ENCODE measurements at regions not wholly inside any gene's neighbourhood (a gene's known extent, or its start where the extent isn't known, plus 50 kb on each side); places are given as distances from the start of the nearest gene placed in this dataset.

GRCh38 chr2:16112251-16112971, 172.1 kb downstream of the MYCN start:
- no peaks in the 10 kb centered on the region for H3K27me3 Mint-ChIP-seq (ENCODE audit: unreplicated experiment)
- DNase-seq (ENCODE audit: low spot score), result no peak
- no peak overlapping the region for H3K27ac Mint-ChIP-seq (ENCODE audit: unreplicated experiment)
- no peaks in the 10 kb centered on the region for H3K36me3 Mint-ChIP-seq (ENCODE audit: low read depth, unreplicated experiment)
- no peaks in the 10 kb centered on the region for H3K4me1 Mint-ChIP-seq (ENCODE audit: unreplicated experiment)
- TF ChIP-seq CTCF (IDR thresholded peaks at IDR 0.05; ENCODE audit: unreplicated experiment), result no peak
- no peaks in the 10 kb centered on the region for H3K9me3 Mint-ChIP-seq (ENCODE audit: unreplicated experiment)
- H3K4me3 Mint-ChIP-seq (ENCODE audit: unreplicated experiment), result no peak overlapping the region

GRCh38 chr2:16111838-16112210, 171.5 kb downstream of the MYCN start:
- Mint-ChIP-seq H3K27ac (ENCODE audit: unreplicated experiment) (no peak overlapping the region), H3K36me3 (ENCODE audit: low read depth, unreplicated experiment) (no peaks in the 10 kb centered on the region), H3K4me3 (ENCODE audit: unreplicated experiment) (no peak overlapping the region), H3K9me3 (ENCODE audit: unreplicated experiment) (no peaks in the 10 kb centered on the region), H3K27me3 (ENCODE audit: unreplicated experiment) (no peaks in the 10 kb centered on the region), H3K4me1 (ENCODE audit: unreplicated experiment) (no peaks in the 10 kb centered on the region)
- no peak for TF ChIP-seq CTCF (IDR thresholded peaks at IDR 0.05; ENCODE audit: unreplicated experiment)
- no peak for DNase-seq (ENCODE audit: low spot score)

DNA sequence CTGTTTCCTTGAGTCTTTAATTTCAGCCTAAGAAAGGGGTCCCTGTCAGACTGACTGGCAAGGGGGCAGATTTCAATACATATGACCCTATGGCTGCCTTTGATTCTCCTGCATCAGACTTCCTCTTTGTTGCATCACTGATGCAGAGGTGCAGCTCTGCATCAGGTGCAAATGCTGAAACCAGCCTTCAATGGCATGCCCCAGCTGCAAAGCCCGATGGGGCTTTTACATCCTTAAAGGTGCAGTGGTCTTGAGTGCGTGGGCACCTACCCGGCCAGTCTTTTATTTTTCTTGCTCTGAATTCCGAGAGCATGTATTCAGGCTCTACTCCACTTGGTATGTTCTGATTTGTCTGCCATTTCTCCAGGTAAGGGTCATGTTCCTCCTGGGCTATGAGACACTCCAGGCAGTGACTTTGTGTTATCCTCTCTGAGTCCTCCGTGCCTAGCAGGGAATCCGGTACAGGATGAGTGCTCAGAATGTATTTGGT, 169.5 kb downstream of the MYCN start:
- no peak for TF ChIP-seq CTCF (IDR thresholded peaks at IDR 0.05; ENCODE audit: unreplicated experiment)
- no peaks in the 10 kb centered on the region for H3K9me3 Mint-ChIP-seq (ENCODE audit: unreplicated experiment)
- no peaks in the 10 kb centered on the region for H3K27me3 Mint-ChIP-seq (ENCODE audit: unreplicated experiment)
- no peak overlapping the region for H3K27ac Mint-ChIP-seq (ENCODE audit: unreplicated experiment)
- peaks cover 13% of the 10 kb centered on the region for H3K4me1 Mint-ChIP-seq (ENCODE audit: unreplicated experiment)
- DNase-seq (ENCODE audit: low spot score), result no peak
- no peaks in the 10 kb centered on the region for H3K36me3 Mint-ChIP-seq (ENCODE audit: low read depth, unreplicated experiment)
- no peak overlapping the region for H3K4me3 Mint-ChIP-seq (ENCODE audit: unreplicated experiment)

- Mint-ChIP-seq H3K4me3 (ENCODE audit: unreplicated experiment) (no peak overlapping the region), H3K27ac (ENCODE audit: unreplicated experiment) (no peak overlapping the region), H3K27me3 (ENCODE audit: unreplicated experiment) (no peaks in the 10 kb centered on the region), H3K36me3 (ENCODE audit: low read depth, unreplicated experiment) (no peaks in the 10 kb centered on the region), H3K4me1 (ENCODE audit: unreplicated experiment) (peaks cover 16% of the 10 kb centered on the region), H3K9me3 (ENCODE audit: unreplicated experiment) (no peaks in the 10 kb centered on the region)
- no peak for TF ChIP-seq CTCF (IDR thresholded peaks at IDR 0.05; ENCODE audit: unreplicated experiment)
- DNase-seq (ENCODE audit: low spot score), result no peak
These were observed 169.0 kb downstream of the MYCN start for GRCh38 chr2:16109368-16109820.

- DNase-seq (ENCODE audit: low spot score), result no peak
- Mint-ChIP-seq H3K27ac (ENCODE audit: unreplicated experiment) (no peak overlapping the region), H3K4me3 (ENCODE audit: unreplicated experiment) (no peak overlapping the region), H3K27me3 (ENCODE audit: unreplicated experiment) (peaks cover 2% of the 10 kb centered on the region), H3K4me1 (ENCODE audit: unreplicated experiment) (peaks cover 20% of the 10 kb centered on the region), H3K9me3 (ENCODE audit: unreplicated experiment) (no peaks in the 10 kb centered on the region), H3K36me3 (ENCODE audit: low read depth, unreplicated experiment) (no peaks in the 10 kb centered on the region)
- no peak for TF ChIP-seq CTCF (IDR thresholded peaks at IDR 0.05; ENCODE audit: unreplicated experiment)
These were observed 166.9 kb downstream of the MYCN start for GRCh38 chr2:16107246-16107645.

Data from endothelial cell (in vitro differentiated cells).